GM23338 (cell line): ENCODE measurements at regions not wholly inside any gene's neighbourhood (a gene's known extent, or its start where the extent isn't known, plus 50 kb on each side); places are given as distances from the start of the nearest gene placed in this dataset.

Experiments
- CREB1 ChIP-seq: fragments of 250-450 bp; sonication (Bioruptor Pico); IDR thresholded peaks from 2 replicates; pipeline ENCODE4 v1.5.0; 2020; ENCODE audit warnings: low read depth, mild to moderate bottlenecking, moderate library complexity
- CTCF ChIP-seq, 2 experiments: fragments of 200-600 bp in 1 of 2; sonication (generic) in 1 of 2; conservative IDR thresholded peaks; 2 replicates each; pipeline versions ENCODE4 v1.5.1 to v1.6.1; 2016 to 2017; ENCODE audit warnings: antibody characterized with exemption in 2 of 2, low read depth in 2 of 2, mild to moderate bottlenecking in 2 of 2, moderate library complexity in 1 of 2
- POLR2AphosphoS5 ChIP-seq: IDR thresholded peaks from 2 replicates; pipeline ENCODE4 v1.6.1; 2016; ENCODE audit warnings: antibody characterized with exemption, low read depth
- TF ChIP-seq, protein P1 (sequence below): IDR thresholded peaks from 2 replicates; pipeline ENCODE4 v1.6.1; 2016; ENCODE audit warnings: antibody characterized with exemption

GRCh38 chr5:23411200-23411599, 96.2 kb upstream of the PRDM9 start:
- TF ChIP-seq POLR2AphosphoS5 (no peak), CREB1 (no peak), CTCF (conservative IDR thresholded peaks at IDR 0.05; ENCODE audit: low read depth in 2 of 2) (no peak)
- TF ChIP-seq, protein P1, sequence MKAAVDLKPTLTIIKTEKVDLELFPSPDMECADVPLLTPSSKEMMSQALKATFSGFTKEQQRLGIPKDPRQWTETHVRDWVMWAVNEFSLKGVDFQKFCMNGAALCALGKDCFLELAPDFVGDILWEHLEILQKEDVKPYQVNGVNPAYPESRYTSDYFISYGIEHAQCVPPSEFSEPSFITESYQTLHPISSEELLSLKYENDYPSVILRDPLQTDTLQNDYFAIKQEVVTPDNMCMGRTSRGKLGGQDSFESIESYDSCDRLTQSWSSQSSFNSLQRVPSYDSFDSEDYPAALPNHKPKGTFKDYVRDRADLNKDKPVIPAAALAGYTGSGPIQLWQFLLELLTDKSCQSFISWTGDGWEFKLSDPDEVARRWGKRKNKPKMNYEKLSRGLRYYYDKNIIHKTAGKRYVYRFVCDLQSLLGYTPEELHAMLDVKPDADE: no peak
